Heart left ventricle (tissue), 16 donors: ENCODE measurements at regions not wholly inside any gene's neighbourhood (a gene's known extent, or its start where the extent isn't known, plus 50 kb on each side); places are given as distances from the start of the nearest gene placed in this dataset.

Experiments used
- ATAC-seq, 4 donors: fragments of 200-7000 bp; cut with Tn5 transposase; one replicate each; pipeline ENCODE4 v1.9.1; 2020 to 2022; ENCODE audit warnings: moderate library complexity in 4 of 4, mild to moderate bottlenecking in 3 of 4, moderate number of reproducible peaks in 1 of 4
- DNase-seq, 5 donors: peaks; one replicate each; pipeline ENCODE4 v3.0.0-alpha.2; 2020
- H3K27ac ChIP-seq, 12 donors: fragments of 200-600 bp; sonication (generic) in 4 of 12; one replicate each; pipeline versions ENCODE4 v1.5.0 to v1.8.0; 2016 to 2022; ENCODE audit warnings: mild to moderate bottlenecking in 2 of 12
- H3K27me3 ChIP-seq, 9 donors: fragments of 200-600 bp; sonication (generic) in 2 of 9; one replicate each; pipeline versions ENCODE4 v1.5.1 to v1.8.0; 2016 to 2022; ENCODE audit warnings: mild to moderate bottlenecking in 3 of 9
- H3K36me3 ChIP-seq, 9 donors: fragments of 200-600 bp; sonication (generic) in 2 of 9; one replicate each; pipeline versions ENCODE4 v1.5.0 to v1.8.0; 2018 to 2022; ENCODE audit warnings: mild to moderate bottlenecking in 2 of 9
- H3K4me1 ChIP-seq, 12 donors: fragments of 200-600 bp; sonication (generic) in 4 of 12; one replicate each; pipeline versions ENCODE4 v1.5.0 to v1.8.0; 2016 to 2022; ENCODE audit warnings: mild to moderate bottlenecking in 3 of 12
- H3K4me3 ChIP-seq, 12 donors: fragments of 200-600 bp; sonication (generic) in 4 of 12; one replicate each; pipeline versions ENCODE4 v1.5.0 to v1.8.0; 2017 to 2022; ENCODE audit warnings: mild to moderate bottlenecking in 9 of 12, moderate library complexity in 4 of 12
- H3K9me3 ChIP-seq, 12 donors: fragments of 200-600 bp; sonication (generic) in 4 of 12; one replicate each; pipeline versions ENCODE4 v1.5.0 to v1.8.0; 2016 to 2022; ENCODE audit warnings: mild to moderate bottlenecking in 1 of 12
- CTCF ChIP-seq, 12 donors: fragments of 200-600 bp; sonication (generic) in 4 of 12; IDR thresholded peaks; one replicate each; pipeline versions ENCODE4 v1.5.0 to v1.8.0; 2018 to 2022; ENCODE audit warnings: antibody characterized with exemption in 12 of 12, mild to moderate bottlenecking in 5 of 12
- POLR2A ChIP-seq, 2 donors: fragments of 450-650 bp; IDR thresholded peaks; one replicate each; pipeline ENCODE4 v1.6.1; 2017; ENCODE audit warnings: antibody characterized with exemption in 2 of 2, mild to moderate bottlenecking in 2 of 2, moderate library complexity in 2 of 2
- WGBS, 4 donors: extraction: QIAGEN DNeasy Blood & Tissue Kit in 2 of 4; methylation state at CpG; one replicate each; pipeline versions ENCODE4 v1.1.5 to v1.1.7; 2013 to 2018; 5-methylcytosine and 5-hydroxymethylcytosine counted together
- intact Hi-C, 10 donors: fragments of 100-400 bp; cut with DNase I; formaldehyde crosslinking; loops; one replicate each; pipeline versions ENCODE4 v1.11.1 to v1.14.2; 2022
- donor health status: ischemic (EF 13 %, LVEDD 7.1; RV severe dilation, severe dysfunction).
- donor health status: healthy with polysubstance abuse.
- donor health status: DM: no; HTN: yes; CAD: no.
- donor health status: DM: no; HTN: no; CAD: no.
- donor health status: ischemic (EF 25% LVEDD 6.9; RV normal size, moderate dysfunction).
- donor health status: ischemic (EF 25% LVEDD 5.7; RV mildly dilated, moderate dysfunction).
- donor health status: healthy.
- donor health status: DM: yes; HTN: yes; CAD: no.
- donor health status: ischemic (EF 35%, LVEDD 5.7; RV mildly dilated, moderate dysfunction).
- donor health status: nonischemic (EF 11% LVEDD 7.7; RV severe dilation, severe dysfunction).
- donor health status: DM: yes; HTN: yes; CAD: no.
- donor health status: PGD.
- donor health status: ischemic (EF 29% LVEDD 5.4; RV normal size, mild dysfunction).
- donor health status: nonischemic (EF 23%, LVEDD 6.1; RV moderate dilation, normal function).

GRCh38 chr7:156147756-156148504 is 335.7 kb upstream of the SHH start:
- intact Hi-C loops: no loop called here
- Histone ChIP-seq H3K4me1 (no peaks in the 10 kb centered on the region), H3K27me3 (peaks cover 0 to 30% (median 0%) of the 10 kb centered on the region in 9 donors), H3K36me3 (no peaks in the 10 kb centered on the region), H3K27ac (no peak overlapping the region), H3K4me3 (no peak overlapping the region), H3K9me3 (no peaks in the 10 kb centered on the region)
- TF ChIP-seq POLR2A (IDR thresholded peaks at IDR 0.05): no peak
- TF ChIP-seq CTCF (IDR thresholded peaks at IDR 0.05): no peak
- 66 to 77% (median 73%) methylated on average over 10 to 15 of the region's 15 CpGs for WGBS, 4 donors
- ATAC-seq: no peak
- DNase-seq: no peak

GRCh38 chr7:156147104-156147503 is 334.8 kb upstream of the SHH start:
- TF ChIP-seq POLR2A (IDR thresholded peaks at IDR 0.05) (no peak), CTCF (IDR thresholded peaks at IDR 0.05) (no peak)
- H3K36me3 ChIP-seq: no peaks in the 10 kb centered on the region

GRCh38 chr7:156145996-156146395 is 333.7 kb upstream of the SHH start:
- no peak for TF ChIP-seq POLR2A (IDR thresholded peaks at IDR 0.05)
- no peak for TF ChIP-seq CTCF (IDR thresholded peaks at IDR 0.05)
- Histone ChIP-seq H3K4me3 (no peak overlapping the region), H3K27me3 (peaks cover 0 to 30% (median 0%) of the 10 kb centered on the region in 9 donors), H3K36me3 (no peaks in the 10 kb centered on the region), H3K27ac (no peak overlapping the region), H3K4me1 (no peaks in the 10 kb centered on the region), H3K9me3 (no peaks in the 10 kb centered on the region)
- no peak for ATAC-seq
- 73 to 79% (median 77%) methylated on average over 8 of the region's 8 CpGs for WGBS, 4 donors
- DNase-seq: no peak
- intact Hi-C loops: no loop called here

More at GRCh38 chr7:156147104-156147503, 334.8 kb upstream of the SHH start:
- Histone ChIP-seq H3K27ac (no peak overlapping the region), H3K27me3 (peaks cover 0 to 30% (median 0%) of the 10 kb centered on the region in 9 donors), H3K4me1 (no peaks in the 10 kb centered on the region), H3K4me3 (no peak overlapping the region), H3K9me3 (no peaks in the 10 kb centered on the region)
- DNase-seq (no peak), ATAC-seq (no peak)
- 77 to 87% (median 81%) methylated on average over 6 of the region's 6 CpGs for WGBS, 4 donors
- intact Hi-C loops: no loop called here

GRCh38 chr7:156145184-156145583 is 332.9 kb upstream of the SHH start:
- Histone ChIP-seq H3K36me3 (no peaks in the 10 kb centered on the region), H3K27me3 (peaks cover 0 to 30% (median 0%) of the 10 kb centered on the region in 9 donors), H3K4me3 (no peak overlapping the region), H3K9me3 (no peaks in the 10 kb centered on the region), H3K4me1 (no peaks in the 10 kb centered on the region), H3K27ac (no peak overlapping the region)
- TF ChIP-seq CTCF (IDR thresholded peaks at IDR 0.05) (no peak), POLR2A (IDR thresholded peaks at IDR 0.05) (no peak)
- intact Hi-C loops: no loop called here
- no peak for DNase-seq
- 78 to 87% (median 83%) methylated on average over 6 of the region's 6 CpGs for WGBS, 4 donors
- ATAC-seq: no peak
